ENCODE measurements at regions not wholly inside any gene's neighbourhood (a gene's known extent, or its start where the extent isn't known, plus 50 kb on each side); places are given as distances from the start of the nearest gene placed in this dataset.

DNA sequence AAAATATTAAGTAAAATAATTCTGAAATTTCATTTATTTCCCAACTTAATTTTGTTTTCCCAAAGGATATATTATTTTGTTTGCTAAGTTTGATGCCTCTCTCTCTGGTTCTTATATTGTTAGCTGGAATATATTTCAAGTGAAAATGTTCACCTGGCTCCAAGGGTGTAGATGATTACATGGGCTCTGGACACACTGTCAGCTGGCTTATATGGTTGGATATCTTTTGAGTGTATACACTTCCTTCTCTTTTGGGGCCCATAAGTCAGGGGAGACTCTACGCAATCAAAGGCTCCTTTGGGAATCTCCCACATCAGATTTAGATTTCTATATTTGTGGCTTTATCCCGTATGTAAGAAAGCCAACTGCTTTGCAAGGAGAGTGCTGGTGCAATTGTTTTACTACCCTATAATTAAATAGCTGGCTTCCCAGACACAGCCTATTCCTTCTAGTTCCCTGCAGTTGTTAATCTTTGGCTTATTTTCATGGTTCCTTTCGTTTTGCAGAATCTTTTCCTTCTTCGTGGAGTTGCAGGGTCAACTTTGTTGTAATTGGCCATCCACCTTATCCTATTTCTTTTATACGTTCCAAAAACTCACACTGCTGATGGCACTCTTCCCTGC, 225.7 kb downstream of the DPH6 start:
- DNase-seq: no peak

- DNase-seq: no peak
Measured at GRCh38 chr15:35319354-35319753, 226.6 kb downstream of the DPH6 start.

DNA sequence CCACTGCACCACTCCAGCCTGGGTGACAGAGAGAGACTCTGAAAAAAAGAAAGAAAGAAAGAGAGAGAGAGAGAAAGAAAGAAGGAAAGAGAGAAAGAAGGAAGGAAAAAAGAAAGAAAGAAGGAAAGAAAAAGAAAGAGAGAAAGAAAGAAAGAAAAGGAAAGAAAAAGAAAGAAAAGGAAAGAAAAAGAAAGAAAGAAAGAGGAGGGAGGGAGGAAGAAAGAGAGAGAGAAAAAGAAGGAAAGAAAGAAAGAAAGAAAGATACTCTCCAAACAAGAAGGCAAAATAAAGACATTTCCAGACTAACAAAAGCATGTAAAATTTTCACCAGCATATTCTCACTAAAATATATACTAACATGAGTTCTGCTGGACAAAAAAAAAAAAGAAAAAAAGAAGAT, 228.7 kb downstream of the DPH6 start:
- no peak for DNase-seq

DNA sequence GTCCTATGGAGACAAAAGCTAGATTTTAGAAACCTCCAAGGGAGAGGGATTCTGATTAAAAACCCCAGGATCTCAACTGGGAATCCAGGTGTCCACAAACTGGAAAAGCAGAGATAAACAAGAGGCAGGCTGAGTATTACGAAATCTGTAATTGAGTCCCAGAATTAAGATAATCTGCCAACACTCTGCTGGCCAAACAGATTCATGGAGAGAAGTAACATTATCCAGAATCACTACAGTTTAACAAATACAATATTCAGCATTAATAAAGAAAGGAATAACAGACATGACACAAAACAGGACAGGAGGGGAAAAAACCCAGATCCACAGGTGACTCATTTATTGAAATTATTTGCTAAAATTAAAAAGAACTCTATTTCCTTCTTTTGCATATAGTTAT, 227.2 kb upstream of the NANOGP8 start:
- DNase-seq: no peak

DNA sequence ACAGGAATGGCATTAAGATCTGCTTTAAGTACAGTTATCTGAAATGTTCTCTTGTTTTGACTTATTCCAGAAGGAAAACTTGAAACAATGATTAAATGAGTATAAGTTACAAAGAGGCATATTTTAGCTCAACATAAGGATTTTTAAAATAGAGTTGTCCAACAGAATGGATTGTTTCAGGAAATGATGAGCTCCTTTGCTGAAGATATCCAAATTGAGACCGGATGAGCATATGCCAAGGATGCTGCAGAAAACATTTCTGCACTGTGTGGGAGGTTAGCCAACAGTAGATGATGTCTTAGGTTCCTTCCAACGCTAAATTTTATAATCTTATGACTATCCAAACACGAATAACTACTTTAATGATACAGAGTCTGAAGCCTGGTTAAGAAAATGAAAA, 226.5 kb upstream of the NANOGP8 start:
- DNase-seq: no peak

DNA sequence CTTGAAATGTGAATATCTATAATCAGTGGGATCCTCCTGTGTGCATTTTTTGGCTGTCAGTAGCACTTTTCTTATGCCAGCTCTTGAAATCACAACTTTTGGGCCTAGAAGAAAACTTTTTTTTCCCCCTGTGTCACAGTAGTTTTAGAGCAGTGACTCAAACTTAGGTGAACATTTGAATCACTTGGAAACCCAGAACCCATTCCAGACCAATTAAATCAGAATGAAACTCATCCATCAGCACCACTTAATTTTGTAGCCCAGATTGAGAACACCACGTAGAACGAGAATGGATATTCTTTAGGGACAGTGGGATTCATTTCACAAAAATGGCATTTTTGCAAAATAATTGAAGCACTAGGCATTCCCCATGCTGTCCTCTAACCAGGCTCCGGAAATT, 224.8 kb upstream of the NANOGP8 start:
- no peak for DNase-seq

- peak; percentile 45 for DNase-seq
Measured at GRCh38 chr15:35308802-35309201, 223.7 kb upstream of the NANOGP8 start.

- no peak for DNase-seq
Measured at GRCh38 chr15:35307676-35308075, 222.6 kb upstream of the NANOGP8 start.

DNA sequence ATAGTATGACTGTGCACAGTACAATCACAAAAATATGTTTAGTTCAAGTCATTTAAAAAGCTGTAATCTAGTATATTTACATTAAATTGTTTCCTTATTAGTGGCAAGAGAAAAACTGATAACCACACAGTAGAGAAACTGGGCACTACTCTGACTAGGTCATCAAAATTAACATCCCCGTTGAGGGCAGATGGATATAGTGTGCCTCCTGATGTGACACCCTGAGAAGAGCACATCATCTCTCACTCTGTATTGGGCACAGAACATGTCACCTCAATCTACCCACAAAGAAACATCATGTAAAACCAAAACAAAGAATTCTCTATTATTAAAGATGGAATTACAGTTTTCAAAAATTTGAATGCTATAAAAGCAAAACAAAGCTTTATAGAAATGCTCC, 221.9 kb upstream of the NANOGP8 start:
- no peak for DNase-seq

DNA sequence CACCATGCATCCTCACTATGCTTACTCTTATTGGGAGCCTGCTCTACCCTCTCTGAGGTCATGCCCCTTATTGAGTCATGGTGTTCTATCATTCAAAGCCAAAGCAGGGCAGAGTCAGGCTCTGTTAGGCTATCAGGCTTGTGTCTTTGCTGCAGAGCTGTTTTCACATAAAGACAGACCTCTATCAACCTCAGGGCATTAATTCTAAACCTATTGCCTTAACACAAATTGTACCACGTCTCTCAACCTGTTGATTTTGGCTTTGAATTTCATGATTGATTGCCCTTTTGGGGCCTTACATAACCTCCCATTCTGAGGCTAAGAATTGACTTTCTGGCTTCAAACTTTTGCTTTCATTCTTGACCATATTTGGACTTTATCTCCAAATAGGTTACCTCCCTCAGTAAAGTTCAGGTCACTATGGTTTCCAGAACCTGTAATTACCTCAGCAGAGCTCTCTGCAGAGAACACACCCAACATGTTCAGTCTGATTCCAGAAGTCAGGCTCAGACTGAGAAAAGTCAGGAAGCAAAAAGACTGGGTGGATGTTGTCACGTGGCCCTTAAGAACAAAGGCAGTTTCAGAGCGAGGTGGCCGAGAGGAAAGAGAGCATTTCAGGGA, 221.4 kb upstream of the NANOGP8 start:
- no peak for DNase-seq

DNA sequence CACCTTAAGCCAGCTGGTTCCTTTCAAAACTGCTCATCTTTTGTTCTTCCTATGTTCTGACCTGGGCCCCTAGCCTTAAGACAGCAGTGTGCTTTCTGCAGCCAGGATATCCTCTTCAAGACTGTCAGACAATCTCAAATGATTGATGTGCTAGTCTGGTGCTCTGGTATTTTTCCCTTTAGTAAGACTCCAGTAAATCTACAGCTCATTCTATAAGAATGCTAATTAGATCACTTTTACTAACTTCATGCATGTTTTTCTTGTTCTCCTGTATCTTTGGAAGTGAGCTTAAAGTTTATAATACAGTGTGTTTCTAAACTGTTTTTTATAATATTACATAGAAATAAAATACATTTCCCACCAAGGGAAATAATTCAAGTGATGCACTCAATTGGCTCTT, 220.9 kb upstream of the NANOGP8 start:
- no peak for DNase-seq

GRCh38 chr15:35305031-35305550, 220.0 kb upstream of the NANOGP8 start:
- DNase-seq: no peak

DNA sequence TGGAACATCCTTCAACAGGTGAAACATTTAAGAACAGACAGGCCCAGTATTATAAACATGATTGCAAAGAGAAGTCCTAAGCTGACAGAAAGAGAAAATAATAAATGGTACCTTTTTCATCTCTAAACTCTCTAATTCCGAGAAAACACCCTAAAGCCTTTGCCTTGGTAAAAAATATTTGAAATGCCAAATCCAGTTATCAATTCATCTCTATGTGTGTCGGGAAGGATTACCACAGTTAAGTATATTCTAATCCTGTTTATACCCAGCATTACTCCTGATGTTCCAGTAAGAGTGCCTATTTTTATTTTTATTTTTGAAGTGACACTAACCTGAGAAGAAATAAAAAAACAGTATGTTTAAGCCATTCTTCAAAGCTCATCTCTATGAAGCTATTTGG, 219.3 kb upstream of the NANOGP8 start:
- DNase-seq: no peak

GRCh38 chr15:35302334-35302733, 217.2 kb upstream of the NANOGP8 start:
- no peak for DNase-seq

DNA sequence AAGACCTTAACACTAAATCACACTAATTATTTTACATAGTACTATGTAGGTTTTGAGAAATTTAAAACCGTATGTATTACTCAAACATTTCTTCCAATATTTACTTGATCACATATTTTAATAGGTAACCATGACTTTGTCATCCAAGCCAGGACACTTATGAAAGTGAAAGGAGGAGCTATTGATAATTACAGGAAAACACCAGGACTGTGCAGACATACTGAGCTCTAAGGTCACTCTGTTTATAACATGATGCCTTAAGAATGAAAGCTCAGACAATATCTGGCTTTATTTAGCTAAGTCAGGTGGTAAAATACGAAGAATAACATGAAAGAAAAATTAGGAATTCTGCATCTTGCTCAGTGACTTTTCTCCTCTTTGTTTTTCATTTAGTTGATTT, 216.0 kb upstream of the NANOGP8 start:
- no peak for DNase-seq

DNA sequence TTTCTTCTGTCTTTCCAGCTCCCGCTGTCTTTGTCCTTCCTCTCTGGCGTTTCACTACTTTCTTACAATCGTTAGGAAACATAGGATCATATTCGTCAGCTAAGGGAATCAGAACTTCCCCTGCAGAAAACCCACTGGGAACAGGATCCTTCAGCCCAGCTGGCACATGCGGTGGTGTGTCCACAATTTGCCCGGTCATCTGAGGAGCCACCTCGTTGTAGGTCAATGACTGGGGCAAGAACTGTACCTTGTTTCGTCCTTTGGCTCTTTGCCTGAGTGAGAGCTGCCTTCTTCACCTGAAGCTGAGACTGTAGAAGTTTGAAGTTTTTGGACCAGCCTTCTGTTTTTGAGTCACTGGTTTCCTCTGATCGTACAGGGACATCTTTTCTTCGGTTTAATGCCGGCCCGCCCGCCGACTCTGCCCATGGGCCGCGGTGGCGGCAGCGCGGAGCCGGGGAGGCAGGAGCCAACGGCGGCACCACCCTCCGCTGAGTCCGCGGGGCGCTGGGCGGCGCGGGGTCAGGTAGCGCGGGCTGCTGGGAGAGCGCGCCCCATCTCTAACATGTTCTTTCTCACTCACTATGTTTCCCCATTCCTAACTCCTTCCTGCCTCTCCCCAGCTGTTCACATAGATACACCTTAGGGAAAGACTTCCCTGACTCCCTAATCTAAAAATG, 214.1 kb upstream of the NANOGP8 start:
- DNase-seq: no peak

DNA sequence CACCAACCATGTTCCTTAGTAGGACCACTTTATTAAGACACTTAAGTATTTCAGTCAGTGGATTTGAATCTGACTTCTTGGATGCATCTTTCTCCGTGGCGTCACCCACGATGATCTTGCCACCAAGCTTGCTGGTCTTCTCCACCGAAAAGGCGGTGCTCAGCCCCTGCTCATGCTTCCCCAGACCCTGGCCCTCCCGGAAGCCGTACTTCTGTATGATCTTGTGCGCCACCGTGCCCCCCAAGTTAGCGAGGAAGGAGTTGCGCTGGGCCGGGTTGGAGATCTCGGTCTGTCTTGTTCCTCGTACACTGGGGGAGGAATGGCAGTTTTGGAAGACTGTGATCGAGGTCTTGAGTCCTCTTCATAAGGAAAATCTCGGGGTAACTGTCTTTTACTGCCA, 213.4 kb upstream of the NANOGP8 start:
- DNase-seq: no peak

DNA sequence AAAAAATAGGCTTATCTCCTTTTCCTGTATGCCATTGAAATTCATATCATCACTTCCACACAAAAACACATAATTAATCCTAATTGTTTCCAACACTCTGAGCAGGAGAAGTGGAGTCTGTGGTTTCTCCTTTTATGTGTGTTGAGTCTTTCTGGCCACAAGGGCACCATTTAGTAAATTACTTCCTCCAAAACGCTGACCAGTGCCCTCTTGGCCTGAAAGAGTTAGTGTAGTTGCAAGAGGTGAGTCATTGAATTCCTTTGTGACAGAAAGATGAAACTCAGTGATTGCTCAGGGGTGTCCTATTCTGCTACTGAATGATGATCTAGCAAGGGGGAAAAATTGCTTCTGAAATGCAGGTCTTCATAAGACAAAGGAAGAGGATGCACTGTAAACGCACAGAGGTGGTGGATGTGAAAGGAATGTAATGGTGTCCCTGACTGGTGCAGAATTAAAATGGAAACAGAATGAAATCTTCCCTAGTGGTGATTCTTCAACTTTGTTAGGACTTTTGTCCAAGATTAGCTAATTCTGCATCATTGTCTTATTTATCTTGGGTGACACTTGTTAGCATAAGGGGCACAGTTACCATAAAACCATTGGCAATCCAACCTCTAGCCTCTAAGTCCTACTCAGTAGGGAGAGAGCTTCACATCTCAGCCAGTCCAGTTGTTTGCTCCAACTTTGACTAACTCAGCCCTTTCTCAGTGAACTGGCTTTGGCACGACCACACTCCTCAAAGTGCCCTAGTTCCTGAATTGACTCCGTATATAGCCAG, 208.4 kb upstream of the NANOGP8 start:
- DNase-seq: no peak

DNA sequence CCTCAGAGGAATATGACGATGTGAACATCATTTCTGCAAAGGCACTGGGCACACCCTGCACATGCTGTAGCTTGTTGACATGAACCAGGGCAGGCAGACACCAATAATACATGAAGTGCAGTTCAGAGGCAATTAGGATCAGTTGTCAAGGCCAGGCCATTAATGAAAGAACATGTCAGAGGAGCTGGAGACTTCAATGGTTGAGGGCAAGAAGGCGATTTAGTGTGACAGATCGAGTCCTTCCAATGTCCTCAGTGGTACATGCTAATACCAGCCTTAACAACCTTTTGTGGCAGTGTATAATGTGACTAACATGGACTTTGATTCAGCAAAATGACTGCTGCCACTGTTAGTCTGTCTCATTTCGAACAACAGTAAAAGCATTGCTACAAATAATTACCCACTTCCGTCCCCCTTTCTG, 205.2 kb upstream of the NANOGP8 start:
- DNase-seq: no peak

DNA sequence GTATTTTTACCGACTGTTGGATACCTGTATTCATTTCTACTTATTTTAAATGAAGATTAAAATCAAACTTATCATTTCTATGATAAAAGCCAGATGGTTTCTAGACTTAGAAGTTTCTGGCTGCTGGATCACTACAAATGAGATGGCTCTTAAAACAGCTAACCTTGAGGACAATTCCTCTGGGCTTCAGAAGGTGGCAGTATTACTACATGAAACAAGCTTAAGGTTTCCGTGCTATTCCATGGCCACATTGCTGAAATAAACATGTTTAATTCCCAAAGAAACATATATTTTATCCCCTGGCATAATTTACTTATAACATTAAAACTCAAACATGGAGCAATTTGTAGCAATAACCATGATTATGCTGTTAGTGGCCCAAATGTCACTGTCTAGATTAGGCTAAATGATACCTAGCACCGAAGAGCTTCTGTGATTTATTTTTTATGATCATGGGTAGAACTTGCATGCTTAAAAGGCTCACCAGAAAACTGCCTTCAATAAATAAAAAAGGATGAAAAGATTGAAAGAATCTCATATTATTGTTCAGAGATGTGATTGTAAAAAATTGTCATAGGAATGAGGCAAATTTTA, 204.0 kb upstream of the NANOGP8 start:
- DNase-seq: no peak

- no peak for DNase-seq
Measured at GRCh38 chr15:35288580-35288979, 203.5 kb upstream of the NANOGP8 start.

GRCh38 chr15:35286721-35287120, 201.6 kb upstream of the NANOGP8 start:
- no peak for DNase-seq

- DNase-seq: no peak
Measured at GRCh38 chr15:35282965-35283496, 197.9 kb upstream of the NANOGP8 start.
